SK-N-MC (cell line): ENCODE measurements at regions not wholly inside any gene's neighbourhood (a gene's known extent, or its start where the extent isn't known, plus 50 kb on each side); places are given as distances from the start of the nearest gene placed in this dataset.

Source experiments
- EZH2 ChIP-seq: fragments of 200-600 bp; sonication (generic); IDR thresholded peaks from one replicate; pipeline ENCODE4 v1.6.1; 2017; ENCODE audit warnings: antibody characterized with exemption
- POLR2AphosphoS5 ChIP-seq: IDR thresholded peaks from 2 replicates; pipeline ENCODE4 v1.6.1; 2012; ENCODE audit warnings: mild to moderate bottlenecking, low read depth, low read length, borderline replicate concordance

- TF ChIP-seq POLR2AphosphoS5 (no peak), EZH2 (no peak)
Observed at GRCh38 chr16:27641260-27641659, 91.3 kb downstream of the KATNIP start.
